ENCODE measurements at regions not wholly inside any gene's neighbourhood (a gene's known extent, or its start where the extent isn't known, plus 50 kb on each side); places are given as distances from the start of the nearest gene placed in this dataset.

- Histone ChIP-seq H3K27ac (replicated peaks in 1 of 4) (peak overlapping the region in 1 of 4 donors; percentile 23), H3K9me3 (no peaks in the 10 kb centered on the region), H3K4me1 (no peaks in the 10 kb centered on the region), H3K4me3 (peak overlapping the region in 3 of 4 donors; percentile 1 to 24 (median 19)), H3K27me3 (peaks cover 0 to 9% (median 0%) of the 10 kb centered on the region in 4 donors), H3K36me3 (no peaks in the 10 kb centered on the region)
- WGBS, result 46% methylated on average over 16 of the region's 16 CpGs
- TF ChIP-seq, protein P1, sequence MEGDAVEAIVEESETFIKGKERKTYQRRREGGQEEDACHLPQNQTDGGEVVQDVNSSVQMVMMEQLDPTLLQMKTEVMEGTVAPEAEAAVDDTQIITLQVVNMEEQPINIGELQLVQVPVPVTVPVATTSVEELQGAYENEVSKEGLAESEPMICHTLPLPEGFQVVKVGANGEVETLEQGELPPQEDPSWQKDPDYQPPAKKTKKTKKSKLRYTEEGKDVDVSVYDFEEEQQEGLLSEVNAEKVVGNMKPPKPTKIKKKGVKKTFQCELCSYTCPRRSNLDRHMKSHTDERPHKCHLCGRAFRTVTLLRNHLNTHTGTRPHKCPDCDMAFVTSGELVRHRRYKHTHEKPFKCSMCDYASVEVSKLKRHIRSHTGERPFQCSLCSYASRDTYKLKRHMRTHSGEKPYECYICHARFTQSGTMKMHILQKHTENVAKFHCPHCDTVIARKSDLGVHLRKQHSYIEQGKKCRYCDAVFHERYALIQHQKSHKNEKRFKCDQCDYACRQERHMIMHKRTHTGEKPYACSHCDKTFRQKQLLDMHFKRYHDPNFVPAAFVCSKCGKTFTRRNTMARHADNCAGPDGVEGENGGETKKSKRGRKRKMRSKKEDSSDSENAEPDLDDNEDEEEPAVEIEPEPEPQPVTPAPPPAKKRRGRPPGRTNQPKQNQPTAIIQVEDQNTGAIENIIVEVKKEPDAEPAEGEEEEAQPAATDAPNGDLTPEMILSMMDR (IDR thresholded peaks at IDR 0.05), result no peak
- TF ChIP-seq EP300 (IDR thresholded peaks at IDR 0.05) (no peak), POLR2A (IDR thresholded peaks at IDR 0.05; ENCODE audit: low read depth) (no peak), POLR2AphosphoS5 (IDR thresholded peaks at IDR 0.05) (no peak)
- intact Hi-C loops (cut with DNase I), result no loop called here
- DNase-seq (ENCODE audit: extremely low spot score), result no peak
Observed at GRCh38 chr1:209219791-209220524, 363.6 kb upstream of the CAMK1G start.

GRCh38 chr1:209222826-209223225 lies 360.7 kb upstream of the CAMK1G start:
- H3K27ac ChIP-seq (replicated peaks in 1 of 4), result no peak overlapping the region
- H3K36me3 ChIP-seq, result no peaks in the 10 kb centered on the region
- no peaks in the 10 kb centered on the region for H3K27me3 ChIP-seq
- TF ChIP-seq, protein P1 (IDR thresholded peaks at IDR 0.05), result no peak
- no peak for TF ChIP-seq POLR2A (IDR thresholded peaks at IDR 0.05; ENCODE audit: low read depth)
- TF ChIP-seq POLR2AphosphoS5 (IDR thresholded peaks at IDR 0.05), result no peak
- TF ChIP-seq EP300 (IDR thresholded peaks at IDR 0.05), result no peak
- peak; percentile 29 for DNase-seq (ENCODE audit: extremely low spot score)
- no peak overlapping the region for H3K4me3 ChIP-seq
- no peaks in the 10 kb centered on the region for H3K9me3 ChIP-seq
- no peaks in the 10 kb centered on the region for H3K4me1 ChIP-seq
- 91% methylated on average over 5 of the region's 5 CpGs for WGBS
- intact Hi-C loops (cut with DNase I), result no loop called here

GRCh38 chr1:209223791-209224190 lies 359.7 kb upstream of the CAMK1G start:
- Histone ChIP-seq H3K27me3 (no peaks in the 10 kb centered on the region), H3K36me3 (no peaks in the 10 kb centered on the region), H3K27ac (replicated peaks in 1 of 4) (no peak overlapping the region), H3K9me3 (no peaks in the 10 kb centered on the region), H3K4me3 (no peak overlapping the region), H3K4me1 (no peaks in the 10 kb centered on the region)
- no peak for DNase-seq (ENCODE audit: extremely low spot score)
- 51% methylated on average over 1 of the region's 1 CpG for WGBS
- intact Hi-C loops (cut with DNase I), result no loop called here
- TF ChIP-seq POLR2AphosphoS5 (IDR thresholded peaks at IDR 0.05), result no peak
- TF ChIP-seq EP300 (IDR thresholded peaks at IDR 0.05), result no peak
- TF ChIP-seq, protein P1 (IDR thresholded peaks at IDR 0.05), result no peak
- no peak for TF ChIP-seq POLR2A (IDR thresholded peaks at IDR 0.05; ENCODE audit: low read depth)

DNA sequence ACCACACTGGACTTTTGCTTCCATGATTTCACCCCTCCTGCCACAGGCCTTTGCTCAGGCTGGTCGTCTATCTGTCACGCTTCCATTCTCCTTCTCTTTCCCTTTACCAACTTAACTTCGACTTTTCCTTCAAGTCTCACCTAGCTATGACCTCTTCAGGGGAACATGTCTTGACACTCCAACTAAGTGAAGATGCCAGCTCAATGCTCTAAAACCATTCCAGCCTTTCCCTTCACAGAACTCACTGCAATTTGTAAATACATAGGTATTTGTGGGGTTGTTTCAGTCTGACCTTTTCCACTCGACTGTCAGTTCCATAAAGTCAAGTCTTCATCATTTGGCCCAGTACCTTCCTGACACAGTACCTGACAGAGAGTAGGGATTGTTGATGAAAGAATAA lies 358.6 kb upstream of the CAMK1G start:
- Histone ChIP-seq H3K4me1 (no peaks in the 10 kb centered on the region), H3K27me3 (peaks cover 0 to 9% (median 0%) of the 10 kb centered on the region in 4 donors), H3K36me3 (no peaks in the 10 kb centered on the region), H3K27ac (replicated peaks in 1 of 4) (no peak overlapping the region), H3K4me3 (no peak overlapping the region), H3K9me3 (no peaks in the 10 kb centered on the region)
- peak; percentile 42 for DNase-seq (ENCODE audit: extremely low spot score)
- WGBS, result 93% methylated on average over 4 of the region's 4 CpGs
- TF ChIP-seq POLR2A (IDR thresholded peaks at IDR 0.05; ENCODE audit: low read depth) (no peak), EP300 (IDR thresholded peaks at IDR 0.05) (no peak), POLR2AphosphoS5 (IDR thresholded peaks at IDR 0.05) (no peak)
- TF ChIP-seq, protein P1 (IDR thresholded peaks at IDR 0.05), result no peak
- intact Hi-C loops (cut with DNase I), result no loop called here
